ENCODE measurements at regions not wholly inside any gene's neighbourhood (a gene's known extent, or its start where the extent isn't known, plus 50 kb on each side); places are given as distances from the start of the nearest gene placed in this dataset.

GRCh38 chr4:54585321-54586000 lies 72.3 kb upstream of the KIT start:
- TF ChIP-seq RFX5 (IDR thresholded peaks at IDR 0.05) (no peak), CTCF (IDR thresholded peaks at IDR 0.05) (no peak), FOSL2 (IDR thresholded peaks at IDR 0.05) (no peak), FOSL2 (CRISPR knock-in tag; IDR thresholded peaks at IDR 0.05) (no peak), MAZ (IDR thresholded peaks at IDR 0.05; ENCODE audit: borderline replicate concordance, low read depth, low read length) (no peak), USF2 (IDR thresholded peaks at IDR 0.05) (no peak), MAFK (IDR thresholded peaks at IDR 0.05; ENCODE audit: partially characterized antibody) (no peak), POLR2A (IDR thresholded peaks at IDR 0.05; ENCODE audit: low read length) (no peak)

Data from A549 (cell line).